ENCODE measurements at regions not wholly inside any gene's neighbourhood (a gene's known extent, or its start where the extent isn't known, plus 50 kb on each side); places are given as distances from the start of the nearest gene placed in this dataset.

DNA sequence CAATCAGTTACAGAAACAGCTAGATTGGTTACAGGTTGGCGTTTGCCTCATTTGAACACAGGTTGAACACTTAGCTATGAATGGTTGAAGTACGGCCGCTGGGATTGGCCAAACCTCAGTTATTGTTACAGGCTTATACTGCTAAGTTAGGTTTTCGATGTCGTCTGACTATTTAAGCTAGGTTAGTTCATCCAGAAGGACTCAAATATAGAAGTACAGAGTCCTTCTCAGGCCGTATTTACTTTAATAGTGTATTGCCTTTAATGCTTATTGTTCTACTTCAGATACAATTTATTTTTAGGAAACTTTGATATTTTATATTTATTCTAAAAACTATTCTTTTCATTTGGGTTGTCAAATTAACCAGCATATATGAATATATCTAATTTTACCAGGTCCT is 334.7 kb downstream of the FAT4 start:
- TF ChIP-seq, protein P1, sequence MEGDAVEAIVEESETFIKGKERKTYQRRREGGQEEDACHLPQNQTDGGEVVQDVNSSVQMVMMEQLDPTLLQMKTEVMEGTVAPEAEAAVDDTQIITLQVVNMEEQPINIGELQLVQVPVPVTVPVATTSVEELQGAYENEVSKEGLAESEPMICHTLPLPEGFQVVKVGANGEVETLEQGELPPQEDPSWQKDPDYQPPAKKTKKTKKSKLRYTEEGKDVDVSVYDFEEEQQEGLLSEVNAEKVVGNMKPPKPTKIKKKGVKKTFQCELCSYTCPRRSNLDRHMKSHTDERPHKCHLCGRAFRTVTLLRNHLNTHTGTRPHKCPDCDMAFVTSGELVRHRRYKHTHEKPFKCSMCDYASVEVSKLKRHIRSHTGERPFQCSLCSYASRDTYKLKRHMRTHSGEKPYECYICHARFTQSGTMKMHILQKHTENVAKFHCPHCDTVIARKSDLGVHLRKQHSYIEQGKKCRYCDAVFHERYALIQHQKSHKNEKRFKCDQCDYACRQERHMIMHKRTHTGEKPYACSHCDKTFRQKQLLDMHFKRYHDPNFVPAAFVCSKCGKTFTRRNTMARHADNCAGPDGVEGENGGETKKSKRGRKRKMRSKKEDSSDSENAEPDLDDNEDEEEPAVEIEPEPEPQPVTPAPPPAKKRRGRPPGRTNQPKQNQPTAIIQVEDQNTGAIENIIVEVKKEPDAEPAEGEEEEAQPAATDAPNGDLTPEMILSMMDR (IDR thresholded peaks at IDR 0.05), result no peak
- TF ChIP-seq EP300 (IDR thresholded peaks at IDR 0.05) (no peak), POLR2AphosphoS5 (IDR thresholded peaks at IDR 0.05) (no peak), POLR2A (IDR thresholded peaks at IDR 0.05) (no peak)
